ENCODE measurements at regions not wholly inside any gene's neighbourhood (a gene's known extent, or its start where the extent isn't known, plus 50 kb on each side); places are given as distances from the start of the nearest gene placed in this dataset.
"Not testable (repeated sequence)": the region's sequence is repeated elsewhere in the genome, so short reads cannot be mapped to it uniquely, and the experiment has no call there.

- TF ChIP-seq CTCF (IDR thresholded peaks at IDR 0.05; ENCODE audit: low read depth, low read length) = no peak
- no peak overlapping the region for H3K4me3 ChIP-seq (ENCODE audit: low read depth, low read length)
- no peak for DNase-seq (ENCODE audit: low read depth, low spot score)
- in situ Hi-C loops (cut with HindIII; ENCODE audit: low sequenced_read_pairs) = no loop called here
Observed at GRCh38 chr4:187396106-187396505, 599.5 kb upstream of the ZFP42 start.

- in situ Hi-C loops (cut with HindIII; ENCODE audit: low sequenced_read_pairs); H3K4me3 ChIP-seq (ENCODE audit: low read depth, low read length); DNase-seq (ENCODE audit: low read depth, low spot score): not testable (repeated sequence)
Observed at GRCh38 chr4:187408447-187408846, 587.1 kb upstream of the ZFP42 start.

GRCh38 chr4:187413564-187414358 lies 581.8 kb upstream of the ZFP42 start:
- TF ChIP-seq CTCF (IDR thresholded peaks at IDR 0.05; ENCODE audit: low read depth, low read length) = no peak
- H3K4me3 ChIP-seq (ENCODE audit: low read depth, low read length) = no peak overlapping the region
- in situ Hi-C loops (cut with HindIII; ENCODE audit: low sequenced_read_pairs) = no loop called here
- DNase-seq (ENCODE audit: low read depth, low spot score) = no peak

DNA sequence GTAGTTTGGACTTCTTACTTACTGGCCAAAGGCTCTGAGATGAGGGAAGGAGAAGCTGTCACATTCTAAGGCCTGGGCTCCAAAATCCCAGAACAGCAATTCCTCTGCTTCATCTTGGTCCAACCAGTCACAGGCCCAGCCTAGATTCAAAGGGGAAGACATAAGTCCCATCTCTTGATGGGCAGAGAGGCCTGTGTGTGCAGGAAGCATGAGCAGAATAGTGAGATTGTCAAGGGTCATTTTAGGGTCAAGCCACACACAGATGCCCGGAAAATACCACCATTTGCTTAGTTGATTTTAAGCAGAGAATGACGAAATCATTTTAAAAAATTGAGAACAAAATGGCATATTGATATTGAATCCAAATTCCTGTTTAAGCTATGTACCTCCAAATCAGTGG lies 580.9 kb upstream of the ZFP42 start:
- no peak for DNase-seq (ENCODE audit: low read depth, low spot score)
- in situ Hi-C loops (cut with HindIII; ENCODE audit: low sequenced_read_pairs) = no loop called here
- no peak for TF ChIP-seq CTCF (IDR thresholded peaks at IDR 0.05; ENCODE audit: low read depth, low read length)
- H3K4me3 ChIP-seq (ENCODE audit: low read depth, low read length) = no peak overlapping the region

GRCh38 chr4:187415231-187415630 lies 580.3 kb upstream of the ZFP42 start:
- DNase-seq (ENCODE audit: low read depth, low spot score) = no peak
- TF ChIP-seq CTCF (IDR thresholded peaks at IDR 0.05; ENCODE audit: low read depth, low read length) = no peak
- in situ Hi-C loops (cut with HindIII; ENCODE audit: low sequenced_read_pairs) = no loop called here
- H3K4me3 ChIP-seq (ENCODE audit: low read depth, low read length) = no peak overlapping the region

DNA sequence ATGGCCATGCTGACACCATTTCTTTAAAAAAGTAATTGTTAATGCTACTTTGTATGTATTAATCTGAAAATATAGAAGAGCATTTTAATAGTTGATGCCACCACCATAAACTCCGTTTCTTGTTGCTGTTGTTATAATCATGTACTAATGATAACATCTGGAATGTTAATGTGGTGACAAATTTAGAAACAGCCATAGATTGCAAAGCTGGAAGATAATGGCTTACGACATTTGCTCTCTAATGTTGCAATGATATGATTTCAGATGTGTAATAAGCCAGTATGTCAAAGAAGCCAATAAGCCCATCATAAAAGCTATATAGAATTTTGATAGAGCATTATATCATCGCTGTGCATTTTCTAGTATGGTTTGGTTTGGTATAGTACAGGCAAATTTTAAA lies 579.4 kb upstream of the ZFP42 start:
- no peak overlapping the region for H3K4me3 ChIP-seq (ENCODE audit: low read depth, low read length)
- TF ChIP-seq CTCF (IDR thresholded peaks at IDR 0.05; ENCODE audit: low read depth, low read length) = no peak
- no peak for DNase-seq (ENCODE audit: low read depth, low spot score)
- in situ Hi-C loops (cut with HindIII; ENCODE audit: low sequenced_read_pairs) = no loop called here

- no peak for DNase-seq (ENCODE audit: low read depth, low spot score)
- no peak for TF ChIP-seq CTCF (IDR thresholded peaks at IDR 0.05; ENCODE audit: low read depth, low read length)
- no peak overlapping the region for H3K4me3 ChIP-seq (ENCODE audit: low read depth, low read length)
- in situ Hi-C loops (cut with HindIII; ENCODE audit: low sequenced_read_pairs) = no loop called here
Observed at GRCh38 chr4:187417721-187418120, 577.9 kb upstream of the ZFP42 start.

All from astrocyte of the spinal cord (primary cell).